ENCODE measurements at regions not wholly inside any gene's neighbourhood (a gene's known extent, or its start where the extent isn't known, plus 50 kb on each side); places are given as distances from the start of the nearest gene placed in this dataset.

- no peak for ATAC-seq (ENCODE audit: low read depth)
- H3K79me2 ChIP-seq (ENCODE audit: control insufficient read depth, insufficient read depth, low read length): no peaks in the 10 kb centered on the region
- H3K27me3 Mint-ChIP-seq: peaks cover 4% of the 10 kb centered on the region
- no peaks in the 10 kb centered on the region for H3K36me3 ChIP-seq (replicated peaks in 1 of 2; ENCODE audit: control extremely low read depth in 1 of 2, control insufficient read depth in 1 of 2, extremely low read depth in 1 of 2, insufficient read depth in 2 of 2, low read length in 1 of 2)
- peaks cover 0 to 4% (median 1%) of the 10 kb centered on the region in 4 experiments for H3K27me3 ChIP-seq (replicated peaks in 1 of 4; ENCODE audit: control extremely low read depth in 1 of 4, control insufficient read depth in 3 of 4, insufficient read depth in 4 of 4, low read length in 3 of 4)
- H2AFZ ChIP-seq (ENCODE audit: insufficient read depth, low read depth, low read length, poor library complexity, severe bottlenecking): no peak overlapping the region
- H3K4me3 Mint-ChIP-seq: no peak overlapping the region
- no peaks in the 10 kb centered on the region for H3K9me3 Mint-ChIP-seq (ENCODE audit: insufficient read depth)
- H3K4me1 ChIP-seq (ENCODE audit: control insufficient read depth in 2 of 2, insufficient read depth in 2 of 2, low read length in 2 of 2): no peaks in the 10 kb centered on the region
- POLR2A ChIA-PET: no interaction called here
- H3K4me3 ChIP-seq (ENCODE audit: control extremely low read depth in 1 of 5, extremely low read depth in 1 of 5, insufficient read depth in 1 of 5, low read depth in 2 of 5, low read length in 4 of 5): no peak overlapping the region
- H3K27ac ChIP-seq (ENCODE audit: low read length in 2 of 2): no peak overlapping the region
- intact Hi-C loops (cut with micrococcal nuclease): no loop called here
- no peak overlapping the region for H3K4me2 ChIP-seq (replicated peaks; ENCODE audit: low read depth, low read length, poor library complexity, severe bottlenecking)
- CTCF ChIA-PET: interaction anchor here (1.2 kb wide), 1 partner anchor 10 kb away, joined by 3 read pairs; no protein-coding TSS in a partner anchor
- H3K27ac Mint-ChIP-seq: no peak overlapping the region
- TF ChIP-seq EZH2 (IDR thresholded peaks at IDR 0.05; ENCODE audit: borderline replicate concordance, insufficient read depth, low read depth, low read length, poor library complexity, severe bottlenecking) (no peak), CTCF (IDR thresholded peaks at IDR 0.05) (no peak)
- H3K9me3 ChIP-seq (ENCODE audit: control extremely low read depth in 1 of 3, control insufficient read depth in 2 of 3, insufficient read depth in 1 of 3, low read length in 2 of 3): no peaks in the 10 kb centered on the region
- WGBS (ENCODE audit: insufficient coverage): no CpG with 5 or more reads among the region's 3 CpGs
- no peak for DNase-seq
- no peaks in the 10 kb centered on the region for H4K20me1 ChIP-seq (ENCODE audit: control insufficient read depth, insufficient read depth, low read length, poor library complexity, severe bottlenecking)
- no peaks in the 10 kb centered on the region for H3K4me1 Mint-ChIP-seq
- no peak overlapping the region for H3K9ac ChIP-seq (ENCODE audit: low read length)
Observed at GRCh38 chr5:86671536-86671935, 53.8 kb downstream of the COX7C start.

DNA sequence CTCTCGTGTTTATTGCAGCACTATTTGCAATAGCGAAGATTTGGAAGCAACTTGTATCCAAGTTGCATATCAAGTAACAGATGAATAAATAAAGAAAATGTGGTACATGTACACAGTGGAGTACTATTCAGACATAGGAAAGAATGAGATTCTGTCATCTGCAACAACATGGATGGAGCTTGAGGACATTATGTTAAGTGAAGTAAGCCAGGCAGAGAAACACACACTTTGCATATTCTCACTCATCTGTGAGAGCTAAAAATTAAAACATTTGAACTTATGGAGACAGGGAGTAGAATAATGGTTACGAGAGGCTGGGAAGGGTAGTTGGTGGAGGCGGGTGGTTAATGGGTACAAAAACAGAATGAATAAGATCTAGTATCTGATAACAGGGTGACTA, 56.3 kb downstream of the COX7C start:
- Histone ChIP-seq H3K9ac (ENCODE audit: low read length) (no peak overlapping the region), H3K4me1 (ENCODE audit: control insufficient read depth in 2 of 2, insufficient read depth in 2 of 2, low read length in 2 of 2) (no peaks in the 10 kb centered on the region), H2AFZ (ENCODE audit: insufficient read depth, low read depth, low read length, poor library complexity, severe bottlenecking) (no peak overlapping the region), H3K4me2 (replicated peaks; ENCODE audit: low read depth, low read length, poor library complexity, severe bottlenecking) (no peak overlapping the region), H4K20me1 (ENCODE audit: control insufficient read depth, insufficient read depth, low read length, poor library complexity, severe bottlenecking) (no peaks in the 10 kb centered on the region), H3K27me3 (replicated peaks in 1 of 4; ENCODE audit: control extremely low read depth in 1 of 4, control insufficient read depth in 3 of 4, insufficient read depth in 4 of 4, low read length in 3 of 4) (peaks cover 0 to 4% (median 1%) of the 10 kb centered on the region in 4 experiments), H3K79me2 (ENCODE audit: control insufficient read depth, insufficient read depth, low read length) (no peaks in the 10 kb centered on the region), H3K36me3 (replicated peaks in 1 of 2; ENCODE audit: control extremely low read depth in 1 of 2, control insufficient read depth in 1 of 2, extremely low read depth in 1 of 2, insufficient read depth in 2 of 2, low read length in 1 of 2) (no peaks in the 10 kb centered on the region), H3K27ac (ENCODE audit: low read length in 2 of 2) (no peak overlapping the region), H3K4me3 (ENCODE audit: control extremely low read depth in 1 of 5, extremely low read depth in 1 of 5, insufficient read depth in 1 of 5, low read depth in 2 of 5, low read length in 4 of 5) (no peak overlapping the region), H3K9me3 (ENCODE audit: control extremely low read depth in 1 of 3, control insufficient read depth in 2 of 3, insufficient read depth in 1 of 3, low read length in 2 of 3) (no peaks in the 10 kb centered on the region)
- H3K9me3 Mint-ChIP-seq (ENCODE audit: insufficient read depth): no peaks in the 10 kb centered on the region
- no peak overlapping the region for H3K4me3 Mint-ChIP-seq
- no peak for TF ChIP-seq CTCF (IDR thresholded peaks at IDR 0.05)
- no peak for TF ChIP-seq EZH2 (IDR thresholded peaks at IDR 0.05; ENCODE audit: borderline replicate concordance, insufficient read depth, low read depth, low read length, poor library complexity, severe bottlenecking)
- intact Hi-C loops (cut with micrococcal nuclease): no loop called here
- peaks cover 4% of the 10 kb centered on the region for H3K27me3 Mint-ChIP-seq
- H3K27ac Mint-ChIP-seq: no peak overlapping the region
- ChIA-PET CTCF (no interaction called here), POLR2A (no interaction called here)
- H3K4me1 Mint-ChIP-seq: no peaks in the 10 kb centered on the region
- no CpG with 5 or more reads among the region's 4 CpGs for WGBS (ENCODE audit: insufficient coverage)
- ATAC-seq (ENCODE audit: low read depth): no peak
- no peak for DNase-seq

Measured in B cell (primary cell).